ENCODE measurements at regions not wholly inside any gene's neighbourhood (a gene's known extent, or its start where the extent isn't known, plus 50 kb on each side); places are given as distances from the start of the nearest gene placed in this dataset.
"Not testable (repeated sequence)": the region's sequence is repeated elsewhere in the genome, so short reads cannot be mapped to it uniquely, and the experiment has no call there.

DNA sequence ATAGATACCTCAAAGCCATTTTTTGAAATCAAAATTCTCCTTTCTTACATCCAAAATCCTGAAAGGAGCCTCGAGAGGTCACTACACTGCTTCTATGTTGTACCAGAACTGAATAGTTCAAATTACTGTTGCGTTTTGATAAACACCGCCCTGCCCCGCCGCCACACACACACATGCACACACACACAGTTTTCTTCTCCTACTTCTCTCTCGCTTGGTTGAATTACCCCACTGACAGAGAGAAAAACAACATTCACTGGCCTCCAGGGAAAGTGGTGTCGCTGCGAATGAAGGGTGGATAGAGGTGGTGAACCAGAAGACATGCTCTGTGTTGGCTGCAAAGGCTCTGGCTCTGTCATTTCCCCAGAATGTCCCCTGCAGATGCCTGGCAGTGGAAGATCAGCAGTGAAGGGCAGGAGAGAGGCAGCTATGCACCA lies 183.4 kb upstream of the RFC3 start:
- no peak for DNase-seq

DNA sequence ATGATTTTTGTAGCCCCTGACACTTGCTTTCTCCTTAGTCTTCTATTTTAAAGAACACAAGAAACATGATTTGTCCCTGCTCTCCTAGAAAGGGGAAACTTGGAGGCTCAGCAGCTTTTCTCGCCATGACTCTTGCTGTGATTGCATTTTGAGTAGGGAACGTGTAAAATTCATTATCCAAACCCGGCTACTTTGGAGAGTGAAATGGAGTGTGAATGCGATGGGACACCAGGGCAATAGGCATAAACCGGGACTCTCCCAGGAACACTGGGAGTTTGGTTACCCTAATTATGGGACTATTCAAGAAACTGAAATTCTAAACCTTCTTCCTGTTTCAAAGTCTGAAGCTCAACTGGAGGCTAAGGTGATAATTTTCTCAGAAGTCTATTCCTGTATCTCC lies 181.7 kb upstream of the RFC3 start:
- no peak for DNase-seq

DNA sequence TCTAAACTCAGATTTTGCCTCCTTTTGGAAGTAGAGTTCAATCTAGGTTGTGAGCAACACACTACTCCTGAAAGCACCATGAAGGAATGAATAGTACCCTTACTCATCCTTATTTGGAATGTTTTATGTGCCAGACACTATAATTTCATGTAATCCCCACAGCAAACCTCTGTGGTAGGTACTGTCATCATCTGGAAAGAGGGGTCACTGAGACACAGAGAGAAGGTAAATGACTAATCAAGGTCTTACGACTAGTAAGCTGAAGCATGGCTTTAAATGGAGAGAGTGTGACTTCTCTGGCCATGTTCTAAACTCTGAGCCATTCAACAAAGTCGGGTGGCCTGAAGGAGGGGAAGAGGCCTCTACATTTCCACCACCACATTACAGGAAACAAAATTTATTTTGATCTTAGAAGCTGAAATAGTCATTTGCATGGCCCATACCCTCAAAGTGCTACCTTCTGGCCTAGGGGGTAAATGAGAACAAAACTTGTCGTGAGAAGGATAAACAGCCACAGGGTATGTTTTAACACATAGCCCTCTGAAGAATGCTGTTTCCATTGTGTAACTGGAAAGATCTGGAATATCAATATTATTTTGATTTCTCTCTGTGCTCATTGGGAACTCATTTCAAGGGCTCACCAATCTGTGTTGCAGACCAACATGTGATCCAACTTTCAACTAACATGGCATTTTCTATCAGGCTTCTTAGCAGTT lies 180.8 kb upstream of the RFC3 start:
- DNase-seq: no peak

DNA sequence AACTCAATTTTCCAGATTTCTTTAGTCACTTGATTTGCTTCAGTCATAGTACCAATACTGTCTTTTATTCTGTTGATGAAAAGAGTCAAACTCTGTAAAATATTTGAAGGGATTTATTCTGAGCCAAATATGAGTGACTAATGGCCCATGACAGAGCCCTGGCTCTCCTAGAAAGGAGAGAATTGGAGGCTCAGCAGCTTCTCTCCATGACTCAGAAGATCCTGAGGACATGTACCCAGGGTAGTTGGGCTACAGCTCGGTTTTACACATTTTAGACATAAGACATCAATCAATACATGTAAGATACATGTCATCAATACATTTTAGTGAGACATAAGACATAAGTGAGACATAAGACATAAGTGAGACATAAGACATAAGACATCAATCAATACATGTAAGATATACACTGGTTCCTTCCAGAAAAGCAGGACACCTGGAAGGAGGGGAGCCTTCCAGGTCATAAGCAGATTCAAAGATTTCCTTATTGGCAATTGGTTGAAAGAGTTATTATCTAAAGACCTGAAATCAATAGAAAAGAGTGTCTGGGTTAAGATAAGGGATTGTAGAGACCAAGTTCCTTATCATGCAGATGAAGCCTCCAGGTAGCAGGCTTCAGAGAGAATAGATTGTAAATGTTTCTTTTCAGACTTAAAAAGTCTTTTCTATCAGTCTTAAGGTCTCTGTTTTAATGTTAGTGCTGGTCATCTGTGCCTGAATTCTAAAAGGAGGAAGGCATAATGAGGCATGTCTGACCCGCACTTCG lies 179.8 kb upstream of the RFC3 start:
- DNase-seq: no peak

DNA sequence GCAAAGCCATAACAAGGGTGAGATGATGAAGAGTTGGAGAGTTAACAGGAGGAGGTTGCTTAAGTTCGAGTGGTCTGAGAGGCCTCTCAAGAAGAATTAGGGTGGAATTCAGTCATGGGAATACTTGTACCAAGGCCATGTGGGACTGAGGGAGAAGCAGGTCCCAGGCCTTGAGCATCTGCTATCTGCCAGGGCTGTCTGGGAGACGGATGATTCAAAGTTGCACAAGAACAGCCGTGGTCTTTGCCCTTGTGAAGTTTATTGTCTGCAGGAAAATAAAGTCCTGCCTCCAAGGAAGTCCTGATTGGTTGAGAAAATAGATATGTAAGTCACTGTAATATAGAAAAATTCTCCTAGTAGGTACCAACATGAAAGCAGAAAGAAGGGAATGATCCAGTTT lies 178.8 kb upstream of the RFC3 start:
- DNase-seq: no peak

DNA sequence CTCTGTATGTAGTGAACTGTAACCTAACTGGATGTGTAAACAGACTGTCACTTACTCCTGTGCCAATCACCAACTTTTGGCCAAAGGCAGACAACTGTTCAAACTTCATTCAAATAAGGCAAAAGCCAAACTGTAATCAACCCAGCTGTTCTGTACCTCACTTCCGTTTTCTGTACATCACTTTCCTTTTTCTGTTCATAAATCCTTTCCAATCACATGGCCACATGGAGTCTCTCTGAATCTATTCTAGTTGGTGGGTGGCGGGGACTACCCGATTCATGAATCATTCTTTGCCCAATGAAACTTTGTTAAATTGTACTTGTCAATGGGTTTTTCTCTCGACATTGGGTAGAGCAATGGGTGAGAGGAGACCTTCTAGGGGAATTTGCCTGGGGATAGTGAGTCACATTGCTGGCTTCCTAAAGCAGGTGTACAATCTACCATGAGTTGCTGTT lies 178.3 kb upstream of the RFC3 start:
- DNase-seq: no peak

DNA sequence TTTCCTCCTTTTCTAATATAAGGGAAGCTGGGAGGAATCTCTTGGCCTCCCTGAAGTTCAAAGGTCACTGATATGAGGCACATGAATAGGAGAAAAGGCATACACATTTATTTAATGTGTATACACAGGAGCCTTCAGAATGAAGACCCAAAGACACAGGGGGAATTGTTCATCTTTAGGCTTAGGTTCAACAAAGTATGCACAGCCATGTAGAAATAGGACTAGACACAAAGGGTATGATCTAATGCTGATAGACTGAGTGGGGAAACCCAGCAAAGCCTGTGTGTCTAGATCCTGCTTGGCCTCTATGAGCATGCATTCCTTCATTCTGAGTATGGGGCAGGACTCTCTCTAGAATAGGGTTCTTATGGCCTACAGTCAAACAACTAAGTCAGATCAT lies 177.1 kb upstream of the RFC3 start:
- no peak for DNase-seq

DNA sequence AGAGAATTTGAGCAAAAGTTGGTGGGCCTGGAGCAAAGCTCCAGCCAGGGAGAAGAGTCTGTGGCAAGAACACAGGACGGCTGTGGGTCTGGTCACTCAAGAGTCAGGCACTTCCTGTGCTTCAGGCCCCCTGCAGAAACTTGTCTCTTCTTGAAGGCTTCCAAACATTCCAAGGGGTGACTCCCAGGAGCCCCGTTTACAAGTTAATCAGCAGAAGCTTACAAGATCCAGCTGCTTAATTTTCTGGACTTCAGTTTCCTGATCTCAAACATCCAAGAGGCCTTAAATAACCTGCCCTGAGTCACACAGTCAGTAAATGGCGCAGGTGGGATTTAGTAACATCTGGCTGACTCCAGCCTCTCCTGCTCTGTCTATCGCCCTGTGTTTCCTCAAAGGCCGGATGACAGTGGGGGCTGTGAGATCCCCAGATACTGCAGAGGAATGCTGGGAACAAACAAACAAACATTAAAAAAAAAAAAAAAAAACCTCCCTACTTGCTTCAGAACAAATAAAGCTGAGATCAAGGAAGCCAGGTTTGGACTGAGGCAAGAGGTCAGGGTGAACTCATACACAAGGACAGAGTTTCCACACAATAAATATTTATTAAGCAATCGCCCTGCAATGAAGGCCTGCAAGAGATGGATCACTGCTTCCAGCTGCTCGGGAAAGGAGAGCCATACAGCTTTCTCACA lies 175.4 kb upstream of the RFC3 start:
- DNase-seq: no peak

DNA sequence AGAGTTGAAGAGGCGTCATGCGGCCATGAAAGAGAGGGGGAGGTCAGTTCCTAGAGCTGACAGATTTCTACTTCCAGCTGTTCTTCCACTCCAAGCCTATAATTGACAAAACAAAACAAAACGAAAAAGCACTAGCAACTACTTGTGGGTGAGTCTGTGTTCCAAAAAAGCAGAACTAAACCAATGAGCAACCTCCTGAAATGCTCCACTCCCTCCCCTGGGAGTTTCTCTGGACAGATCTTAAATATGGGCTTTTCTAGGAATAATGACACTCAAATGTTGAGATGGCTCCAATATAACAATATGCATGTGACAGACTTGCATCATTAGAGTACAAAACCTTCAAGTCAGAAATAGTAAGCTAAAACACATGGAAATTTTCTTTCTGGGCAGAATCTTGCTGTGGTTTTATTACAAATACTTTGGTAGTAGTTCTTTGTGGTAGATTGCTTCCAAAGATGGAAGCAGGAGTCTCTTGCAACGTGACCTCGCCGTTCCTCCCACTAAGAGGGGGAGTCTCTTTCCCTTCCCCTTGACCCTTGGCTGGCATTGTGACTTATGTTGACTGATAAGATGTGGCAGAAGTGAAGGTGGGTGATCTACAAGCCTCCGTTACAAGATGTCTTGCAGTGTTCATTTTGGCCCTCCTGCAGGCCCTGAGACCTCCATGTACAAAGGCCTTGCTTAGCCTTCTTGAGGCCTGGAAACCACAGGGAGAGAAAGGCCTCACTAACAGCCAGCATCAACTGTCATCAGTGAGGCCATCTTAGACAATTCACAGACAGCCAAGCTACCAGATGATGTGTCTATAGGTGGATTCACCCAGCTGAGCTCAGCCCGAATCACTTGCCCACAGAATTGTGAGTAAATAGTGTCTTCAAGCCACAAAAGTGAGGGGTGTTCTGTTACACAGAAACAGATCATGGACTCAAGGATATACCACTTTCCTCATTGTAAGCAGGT lies 173.1 kb upstream of the RFC3 start:
- DNase-seq: no peak

DNA sequence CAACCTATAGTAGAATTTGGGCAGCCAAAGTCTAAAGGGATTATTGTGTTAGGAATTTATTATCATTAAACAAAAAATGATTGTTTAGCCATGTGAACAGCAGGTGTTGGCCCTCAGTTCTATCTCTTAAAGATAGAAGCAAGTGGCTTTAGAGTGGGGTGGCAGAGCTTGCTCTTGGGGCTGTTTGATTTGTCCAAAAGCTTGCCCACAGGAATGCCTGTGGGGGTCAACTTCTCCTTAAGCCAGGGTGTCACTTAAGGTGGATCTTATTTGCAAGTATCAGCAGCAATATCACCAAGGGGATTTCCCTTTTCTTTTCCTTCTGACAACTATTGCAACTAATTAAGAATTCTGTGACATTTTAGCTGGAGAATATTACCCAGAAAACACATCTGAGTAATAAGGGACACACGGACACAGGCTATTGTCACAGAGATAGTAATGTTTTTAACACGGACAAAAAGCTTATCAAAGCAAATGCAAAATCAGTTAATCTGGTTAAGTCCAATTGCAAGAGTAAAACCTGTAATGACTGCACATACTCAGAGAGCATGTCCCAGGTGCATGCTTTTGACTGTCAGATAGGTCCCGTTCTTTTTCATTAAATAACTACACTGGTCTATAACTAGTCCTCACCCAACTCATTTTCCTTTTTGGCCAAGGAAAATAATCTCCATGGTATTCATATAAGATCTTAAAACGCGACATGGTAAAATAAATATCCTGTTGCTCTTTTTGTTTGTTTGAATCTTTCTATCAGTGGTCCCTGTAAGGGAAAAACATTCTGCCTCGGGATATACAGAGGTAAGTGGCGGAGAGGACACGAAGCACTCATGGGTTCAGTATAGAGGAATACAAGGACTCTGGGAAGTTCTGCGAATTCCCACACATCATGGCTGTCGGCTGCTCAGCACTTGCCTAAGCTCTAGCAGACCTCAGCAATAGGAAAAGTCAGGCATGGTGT lies 172.1 kb upstream of the RFC3 start:
- no peak for DNase-seq

DNA sequence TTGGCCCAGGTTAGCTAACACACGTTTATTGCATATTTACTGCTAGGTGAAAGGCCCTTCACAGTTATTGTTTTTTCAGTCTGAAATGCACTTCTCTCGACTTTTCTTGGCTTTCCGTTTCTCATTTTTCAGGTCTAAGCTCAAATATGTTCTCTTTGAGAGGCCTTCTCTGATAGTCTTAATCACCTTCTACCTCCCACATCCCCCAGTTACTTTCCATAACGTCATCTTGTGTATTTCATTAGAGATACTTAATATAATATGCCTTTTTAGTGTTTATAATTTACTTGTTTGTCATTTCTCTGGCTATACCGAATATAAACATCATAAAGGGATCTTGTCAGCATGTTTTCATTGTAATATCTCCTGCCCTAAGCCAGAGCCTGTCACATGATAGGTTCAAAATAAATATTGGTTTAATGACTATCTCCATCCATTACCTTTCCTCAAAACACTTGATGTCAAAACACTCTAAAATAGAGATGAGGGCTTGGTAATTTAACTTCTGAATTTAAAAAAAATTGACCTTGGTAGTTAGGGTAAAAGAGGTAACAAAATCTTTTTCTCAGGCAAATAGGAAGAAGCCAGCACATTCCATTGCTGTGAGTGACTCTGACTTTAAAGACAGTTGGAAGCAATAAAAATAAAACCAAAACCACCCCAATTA lies 168.6 kb upstream of the RFC3 start:
- no peak for DNase-seq

DNA sequence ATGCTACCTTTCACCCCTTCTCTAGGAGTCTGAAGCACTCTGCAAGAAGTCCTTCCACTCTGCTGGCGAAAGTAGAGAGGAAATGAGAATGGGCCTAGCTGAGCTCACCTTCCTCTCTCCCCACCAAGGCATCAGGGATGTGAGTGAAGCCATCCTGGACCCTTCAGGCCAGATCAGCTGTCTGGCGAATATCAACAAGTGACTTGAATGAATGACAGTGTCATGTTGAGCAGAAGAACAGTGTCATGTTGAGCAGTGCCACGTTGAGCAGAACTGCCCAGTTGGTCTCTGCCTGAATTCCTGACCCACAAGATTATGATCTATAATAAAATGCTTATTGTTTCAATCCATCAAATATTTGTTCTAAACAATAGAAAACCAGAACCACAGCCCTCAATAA lies 166.2 kb upstream of the RFC3 start:
- no peak for DNase-seq

DNA sequence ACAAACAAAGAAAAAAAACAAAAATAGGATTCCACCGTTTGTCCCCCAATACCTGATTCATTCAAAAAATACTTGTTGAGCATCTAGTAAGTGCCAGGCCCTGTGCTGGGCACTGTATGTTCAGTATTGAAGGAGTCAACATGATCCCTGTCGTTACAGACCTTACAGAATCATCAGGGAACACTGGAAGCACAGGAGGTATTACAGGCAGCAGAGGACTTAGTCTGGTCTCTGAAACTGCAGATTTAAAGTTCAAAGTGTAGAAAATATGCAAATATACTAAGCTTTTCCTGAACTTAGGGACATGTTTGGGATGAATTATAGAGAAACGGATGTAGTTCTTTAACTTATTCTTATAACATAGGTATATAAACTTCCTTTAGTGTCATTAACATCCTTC lies 160.7 kb upstream of the RFC3 start:
- DNase-seq: no peak

DNA sequence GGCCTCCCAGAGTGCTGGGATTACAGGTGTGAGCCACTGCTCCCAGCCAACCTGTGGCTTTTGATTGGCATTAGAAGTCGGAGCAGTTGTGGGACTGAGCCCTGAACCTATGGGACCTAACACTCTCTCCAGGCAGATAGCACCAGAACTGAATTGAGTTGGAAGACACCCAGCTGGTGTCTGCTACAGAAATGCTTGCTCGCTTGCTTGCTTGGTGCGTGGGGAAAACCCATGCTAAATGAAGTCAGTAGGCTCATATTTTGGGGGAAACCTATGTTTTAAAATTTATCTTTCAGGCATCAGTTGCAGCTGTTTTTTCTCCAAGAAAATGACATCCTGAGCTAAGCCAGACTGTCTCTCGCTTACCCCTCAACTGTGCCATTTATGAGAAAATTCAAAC lies 158.5 kb upstream of the RFC3 start:
- no peak for DNase-seq

DNA sequence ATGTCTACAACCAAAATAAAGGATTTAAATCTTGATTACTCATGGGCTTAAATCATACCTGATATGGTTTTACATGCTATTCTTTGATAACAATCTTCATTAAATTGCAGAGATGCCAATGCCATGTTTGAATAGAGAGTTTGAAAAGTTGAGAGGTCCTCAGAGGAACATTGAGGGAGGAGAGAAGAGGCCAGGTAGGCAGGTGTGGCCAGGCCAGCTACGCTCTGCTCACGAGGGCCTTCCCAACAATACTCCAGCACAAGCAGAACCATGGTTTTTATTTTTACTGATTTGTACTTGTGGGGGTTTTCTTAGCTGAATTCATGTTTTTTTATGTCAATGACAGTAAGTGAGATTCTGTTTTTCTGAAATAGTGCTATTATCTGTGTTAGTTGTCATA lies 158.1 kb upstream of the RFC3 start:
- DNase-seq: no peak

DNA sequence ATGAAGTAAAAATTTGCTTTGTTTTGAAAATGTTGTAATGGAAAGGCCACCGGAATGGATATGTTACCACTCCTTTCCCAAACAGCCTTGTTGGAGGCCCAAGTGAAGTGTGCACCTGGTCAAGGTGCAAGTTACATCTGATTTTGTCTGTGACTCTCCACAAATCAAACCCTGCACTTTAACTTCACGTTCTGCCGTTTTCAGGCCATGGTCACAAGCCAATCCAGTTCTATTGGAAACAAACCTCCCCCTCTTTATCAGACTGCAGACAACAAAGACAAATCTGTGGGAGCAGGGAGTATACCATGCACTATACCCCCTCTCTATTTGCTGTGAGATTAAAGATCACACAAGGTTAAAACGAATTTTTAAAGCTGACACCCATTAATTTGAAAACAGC lies 155.6 kb upstream of the RFC3 start:
- no peak for DNase-seq

DNA sequence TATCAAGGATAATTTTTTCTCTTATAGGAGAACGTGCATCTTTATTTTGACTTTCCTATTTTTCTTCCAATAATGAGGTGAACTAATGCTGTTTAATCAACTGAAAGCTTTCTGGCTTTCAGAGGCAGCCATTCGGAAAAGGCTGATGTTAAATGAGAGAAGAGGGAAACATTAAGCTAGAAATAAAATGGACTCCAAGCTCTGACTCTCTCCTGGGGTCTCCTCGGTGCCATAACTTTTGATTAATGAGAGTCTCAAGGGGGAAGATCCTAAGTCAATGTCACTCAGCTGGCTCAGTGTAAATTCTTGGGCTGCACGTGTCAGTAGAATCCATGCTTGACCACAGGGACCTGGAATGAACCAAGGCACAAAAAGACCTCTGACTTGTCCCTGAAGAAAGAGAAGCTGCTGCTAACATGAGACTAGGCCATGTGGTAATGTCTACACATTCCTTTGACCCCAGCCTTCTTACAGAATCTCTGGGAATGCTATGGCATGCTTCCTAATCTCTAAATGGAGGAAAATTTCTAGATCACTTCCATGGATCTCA lies 152.2 kb upstream of the RFC3 start:
- no peak for DNase-seq

DNA sequence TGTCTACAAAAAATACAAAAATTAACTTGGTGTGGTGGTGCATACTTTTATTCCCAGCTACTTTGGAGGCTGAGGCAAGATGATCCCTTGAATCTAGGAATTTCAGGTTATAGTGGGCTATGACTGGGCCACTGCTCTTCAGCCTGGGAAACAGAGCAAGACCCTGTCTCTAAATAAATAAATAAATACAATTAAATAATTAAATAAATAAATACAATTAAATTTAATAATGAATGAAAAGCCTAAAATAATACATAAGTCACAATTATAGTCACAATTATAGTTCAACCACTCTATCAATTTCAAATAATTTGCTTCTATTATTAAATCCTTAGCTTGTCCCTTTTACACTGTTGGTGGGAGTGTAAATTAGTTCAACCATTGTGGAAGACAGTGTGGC lies 146.4 kb upstream of the RFC3 start:
- no peak for DNase-seq

DNA sequence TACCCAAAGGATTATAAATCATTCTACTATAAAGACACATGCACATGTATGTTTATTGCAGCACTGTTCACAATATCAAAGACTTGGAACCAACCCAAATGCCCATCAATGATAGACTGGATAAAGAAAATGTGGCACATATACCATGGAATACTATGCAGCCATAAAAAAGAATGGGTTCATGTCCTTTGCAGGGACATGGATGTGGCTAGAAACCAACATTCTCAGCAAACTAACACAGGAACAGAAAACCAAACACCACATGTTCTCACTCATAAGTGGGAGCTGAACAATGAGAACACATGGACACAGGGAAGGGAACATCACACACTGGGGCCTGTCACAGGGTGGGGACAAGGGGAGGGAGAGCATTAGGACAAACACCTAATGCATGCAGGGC lies 145.9 kb upstream of the RFC3 start:
- not testable (repeated sequence) for DNase-seq
